ENCODE measurements at regions not wholly inside any gene's neighbourhood (a gene's known extent, or its start where the extent isn't known, plus 50 kb on each side); places are given as distances from the start of the nearest gene placed in this dataset.

GRCh38 chr9:120259100-120259499 lies 320.9 kb downstream of the CDK5RAP2 start:
- Histone ChIP-seq H3K9me2 (ENCODE audit: insufficient read depth, low read length) (no peaks in the 10 kb centered on the region), H2AFZ (ENCODE audit: low read length) (no peak overlapping the region), H3K36me3 (ENCODE audit: insufficient read depth, low read length) (no peaks in the 10 kb centered on the region), H3K4me3 (ENCODE audit: low read depth, low read length, poor library complexity, severe bottlenecking) (no peak overlapping the region), H3K27ac (ENCODE audit: low read depth, low read length, poor library complexity, severe bottlenecking) (no peak overlapping the region), H3K9me3 (ENCODE audit: low read length) (no peaks in the 10 kb centered on the region), H3K4me2 (ENCODE audit: low read length) (no peak overlapping the region), H4K20me1 (ENCODE audit: insufficient read depth, low read length) (no peaks in the 10 kb centered on the region), H3K79me2 (ENCODE audit: insufficient read depth, low read depth, low read length) (no peaks in the 10 kb centered on the region), H3K4me1 (ENCODE audit: insufficient read depth, low read length, poor library complexity, severe bottlenecking) (no peaks in the 10 kb centered on the region)
- TF ChIP-seq CTCF (conservative IDR thresholded peaks at IDR 0.05; ENCODE audit: low read length) (no peak), EZH2phosphoT487 (IDR thresholded peaks at IDR 0.05; ENCODE audit: borderline replicate concordance, low read depth, low read length) (no peak)
- ChIA-PET CTCF (ENCODE audit: unreplicated experiment) (no interaction called here), POLR2A (no interaction called here)
- intact Hi-C loops (cut with micrococcal nuclease; ENCODE audit: unreplicated experiment): no loop called here
- no TSS peak for BruUV-seq (replicated peaks)
- DNase-seq (ENCODE audit: low spot score): no peak

GRCh38 chr9:120258096-120258495 lies 321.9 kb downstream of the CDK5RAP2 start:
- intact Hi-C loops (cut with micrococcal nuclease; ENCODE audit: unreplicated experiment): no loop called here
- no peak for TF ChIP-seq CTCF (conservative IDR thresholded peaks at IDR 0.05; ENCODE audit: low read length)
- TF ChIP-seq EZH2phosphoT487 (IDR thresholded peaks at IDR 0.05; ENCODE audit: borderline replicate concordance, low read depth, low read length): no peak
- no peaks in the 10 kb centered on the region for H3K4me1 ChIP-seq (ENCODE audit: insufficient read depth, low read length, poor library complexity, severe bottlenecking)
- no peak for DNase-seq (ENCODE audit: low spot score)
- H3K9me3 ChIP-seq (ENCODE audit: low read length): no peaks in the 10 kb centered on the region
- no peak overlapping the region for H3K27ac ChIP-seq (ENCODE audit: low read depth, low read length, poor library complexity, severe bottlenecking)
- H4K20me1 ChIP-seq (ENCODE audit: insufficient read depth, low read length): no peaks in the 10 kb centered on the region
- H3K4me3 ChIP-seq (ENCODE audit: low read depth, low read length, poor library complexity, severe bottlenecking): no peak overlapping the region
- BruUV-seq (replicated peaks): no TSS peak
- no peak overlapping the region for H2AFZ ChIP-seq (ENCODE audit: low read length)
- H3K9me2 ChIP-seq (ENCODE audit: insufficient read depth, low read length): no peaks in the 10 kb centered on the region
- ChIA-PET CTCF (ENCODE audit: unreplicated experiment) (no interaction called here), POLR2A (no interaction called here)
- no peak overlapping the region for H3K4me2 ChIP-seq (ENCODE audit: low read length)
- H3K36me3 ChIP-seq (ENCODE audit: insufficient read depth, low read length): no peaks in the 10 kb centered on the region
- no peaks in the 10 kb centered on the region for H3K79me2 ChIP-seq (ENCODE audit: insufficient read depth, low read depth, low read length)

GRCh38 chr9:120257483-120257882 lies 322.5 kb downstream of the CDK5RAP2 start:
- Histone ChIP-seq H3K27ac (ENCODE audit: low read depth, low read length, poor library complexity, severe bottlenecking) (no peak overlapping the region), H3K36me3 (ENCODE audit: insufficient read depth, low read length) (no peaks in the 10 kb centered on the region), H3K9me3 (ENCODE audit: low read length) (no peaks in the 10 kb centered on the region), H3K4me1 (ENCODE audit: insufficient read depth, low read length, poor library complexity, severe bottlenecking) (no peaks in the 10 kb centered on the region), H3K79me2 (ENCODE audit: insufficient read depth, low read depth, low read length) (no peaks in the 10 kb centered on the region), H4K20me1 (ENCODE audit: insufficient read depth, low read length) (no peaks in the 10 kb centered on the region), H3K4me3 (ENCODE audit: low read depth, low read length, poor library complexity, severe bottlenecking) (no peak overlapping the region), H3K4me2 (ENCODE audit: low read length) (no peak overlapping the region), H3K9me2 (ENCODE audit: insufficient read depth, low read length) (no peaks in the 10 kb centered on the region), H2AFZ (ENCODE audit: low read length) (no peak overlapping the region)
- CTCF ChIA-PET (ENCODE audit: unreplicated experiment): no interaction called here
- no TSS peak for BruUV-seq (replicated peaks)
- TF ChIP-seq CTCF (conservative IDR thresholded peaks at IDR 0.05; ENCODE audit: low read length) (no peak), EZH2phosphoT487 (IDR thresholded peaks at IDR 0.05; ENCODE audit: borderline replicate concordance, low read depth, low read length) (no peak)
- no peak for DNase-seq (ENCODE audit: low spot score)
- POLR2A ChIA-PET: no interaction called here
- intact Hi-C loops (cut with micrococcal nuclease; ENCODE audit: unreplicated experiment): no loop called here

Measured in OCI-LY7 (cell line).